ENCODE measurements at regions not wholly inside any gene's neighbourhood (a gene's known extent, or its start where the extent isn't known, plus 50 kb on each side); places are given as distances from the start of the nearest gene placed in this dataset.

DNA sequence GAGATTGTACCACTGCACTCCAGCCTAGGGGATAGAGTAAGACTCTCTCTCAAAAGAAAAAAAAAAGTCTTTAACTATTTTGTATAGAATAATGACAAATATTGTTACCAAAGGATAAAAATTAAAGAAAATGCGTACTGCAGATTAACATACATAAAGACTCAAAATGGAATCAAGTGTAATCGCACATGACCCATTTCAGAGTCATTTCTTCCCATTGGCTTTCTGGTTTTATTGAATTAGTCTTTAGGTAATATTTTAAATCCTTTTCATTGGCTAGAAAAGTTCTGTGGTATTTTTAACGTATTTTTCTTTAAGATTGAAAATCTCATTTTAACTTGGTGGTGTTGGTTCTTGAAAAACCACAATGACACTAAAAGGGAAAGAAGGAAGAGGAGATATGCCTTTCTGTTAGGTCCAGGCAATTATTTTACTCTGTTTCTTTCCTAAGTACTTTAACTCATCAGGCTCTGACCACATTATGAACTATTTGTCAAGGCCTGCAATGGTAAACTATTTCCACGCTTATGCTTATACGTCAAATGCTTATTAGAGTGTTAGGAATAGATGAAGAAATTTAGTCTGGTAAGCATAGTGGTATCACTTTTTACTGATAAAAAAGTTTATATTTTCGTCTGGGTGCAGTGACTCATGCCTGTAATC lies 52.3 kb downstream of the PLEKHG1 start:
- DNase-seq (ENCODE audit: low read depth): no peak

DNA sequence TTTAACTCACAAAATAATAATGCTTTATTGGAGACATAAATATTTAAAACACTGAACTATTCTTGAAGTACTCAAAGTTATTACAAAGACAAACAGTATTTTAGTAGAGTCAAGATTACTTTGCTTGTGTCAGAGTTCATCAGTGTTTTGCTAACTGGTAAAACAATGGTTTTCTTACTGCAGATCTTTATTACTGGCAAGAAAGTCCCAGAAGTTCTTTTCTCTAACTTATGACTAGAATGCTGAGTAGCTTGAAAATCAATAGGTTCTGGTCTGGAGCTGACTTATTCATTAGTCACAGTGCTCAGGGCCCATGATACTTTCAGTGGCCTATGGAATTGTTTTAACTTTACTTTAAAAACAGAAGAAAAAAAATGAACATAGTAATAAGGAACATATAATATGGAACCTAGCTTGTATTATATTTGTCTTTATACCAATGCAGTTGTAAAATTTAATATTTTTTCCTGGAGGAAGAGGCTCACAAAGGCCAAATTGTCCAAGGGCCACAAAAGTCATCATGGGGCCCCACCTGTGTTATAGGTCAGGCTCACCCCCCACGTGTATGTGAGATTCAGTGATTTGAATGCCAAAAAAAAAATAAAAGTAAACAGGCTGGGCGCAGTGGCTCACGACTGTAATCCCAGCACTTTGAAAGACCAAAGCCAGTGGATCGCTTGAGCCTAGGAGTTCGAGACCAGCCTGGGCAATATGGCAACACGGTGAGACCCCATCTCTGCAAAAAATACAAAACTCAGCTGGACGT lies 53.3 kb downstream of the PLEKHG1 start:
- DNase-seq (ENCODE audit: low read depth): no peak

GRCh38 chr6:150654608-150655007 lies 54.9 kb downstream of the PLEKHG1 start:
- DNase-seq (ENCODE audit: low read depth): no peak

DNA sequence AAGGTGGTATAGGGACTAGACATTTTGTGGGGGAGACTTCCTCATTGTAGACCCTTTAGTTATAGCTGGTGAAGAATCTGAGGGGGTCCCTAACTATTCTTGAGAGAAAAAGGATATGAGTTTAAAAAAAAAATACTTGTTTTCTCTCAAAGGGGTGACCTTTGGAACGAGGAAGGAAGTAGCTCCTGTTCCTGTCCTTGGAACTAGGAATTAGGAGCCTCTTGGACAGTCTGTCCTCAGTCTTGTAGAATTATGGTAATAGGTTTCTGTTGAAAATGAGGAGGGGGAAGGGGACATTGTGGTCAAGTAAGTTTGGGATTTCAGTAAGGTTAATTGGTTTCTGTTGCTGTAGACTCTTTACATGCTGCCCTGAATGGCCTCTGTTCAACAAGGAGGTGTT lies 56.5 kb downstream of the PLEKHG1 start:
- no peak for DNase-seq (ENCODE audit: low read depth)

- DNase-seq (ENCODE audit: low read depth): no peak
Measured at GRCh38 chr6:150658421-150658820, 58.7 kb downstream of the PLEKHG1 start.

GRCh38 chr6:150659046-150659763 lies 59.5 kb downstream of the PLEKHG1 start:
- no peak for DNase-seq (ENCODE audit: low read depth)

GRCh38 chr6:150661216-150662007 lies 61.7 kb downstream of the PLEKHG1 start:
- DNase-seq (ENCODE audit: low read depth): no peak

GRCh38 chr6:150662814-150663213 lies 63.1 kb downstream of the PLEKHG1 start:
- DNase-seq (ENCODE audit: low read depth): no peak

GRCh38 chr6:150664091-150664490 lies 64.4 kb downstream of the PLEKHG1 start:
- DNase-seq (ENCODE audit: low read depth): no peak

GRCh38 chr6:150666071-150666470 lies 66.4 kb downstream of the PLEKHG1 start:
- DNase-seq (ENCODE audit: low read depth): peak; percentile 78

DNA sequence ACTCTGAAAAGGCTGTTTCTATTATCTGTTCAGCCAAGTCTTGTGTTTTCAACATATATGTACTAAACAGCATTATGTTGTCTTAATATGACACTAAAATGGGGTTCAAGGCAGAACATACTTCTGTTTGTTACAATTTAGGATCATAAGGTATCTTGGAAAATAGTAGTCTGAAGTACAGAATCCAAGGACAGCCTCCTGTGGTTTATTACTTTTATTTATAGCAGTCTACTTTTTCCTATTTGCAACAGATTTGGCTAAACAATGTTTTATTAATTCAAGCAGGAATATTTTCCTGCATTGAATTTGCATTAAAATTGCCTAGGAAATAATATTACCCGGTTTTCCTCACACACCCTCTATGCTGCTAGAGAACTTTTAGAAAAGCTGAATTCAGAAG lies 67.7 kb downstream of the PLEKHG1 start:
- no peak for DNase-seq (ENCODE audit: low read depth)

- DNase-seq (ENCODE audit: low read depth): peak; percentile 78
Measured at GRCh38 chr6:150667977-150668716, 68.5 kb downstream of the PLEKHG1 start.

GRCh38 chr6:150668900-150669302 lies 69.2 kb downstream of the PLEKHG1 start:
- no peak for DNase-seq (ENCODE audit: low read depth)

DNA sequence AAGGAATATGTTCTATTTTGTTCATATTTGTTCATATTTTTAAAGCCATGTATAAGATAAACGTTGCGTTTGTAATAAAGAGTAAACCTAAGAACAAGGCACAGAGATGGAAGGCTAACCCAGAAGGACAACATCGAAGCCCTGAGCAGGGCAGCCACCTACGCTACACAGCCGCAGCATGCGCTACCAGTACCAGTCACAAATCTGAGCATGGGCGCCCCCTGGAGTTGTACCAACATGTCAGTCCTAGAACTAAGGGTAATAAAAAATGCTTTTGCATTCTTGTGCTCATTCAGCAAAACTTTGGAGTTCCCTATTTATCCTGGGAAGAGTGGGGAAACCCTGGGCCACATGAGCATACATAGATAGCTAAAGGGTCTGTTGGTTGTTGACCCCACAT lies 70.6 kb downstream of the PLEKHG1 start:
- no peak for DNase-seq (ENCODE audit: low read depth)

- DNase-seq (ENCODE audit: low read depth): no peak
Measured at GRCh38 chr6:150672800-150673199, 73.1 kb downstream of the PLEKHG1 start.

- no peak for DNase-seq (ENCODE audit: low read depth)
Measured at GRCh38 chr6:150673720-150674346, 74.1 kb downstream of the PLEKHG1 start.

DNA sequence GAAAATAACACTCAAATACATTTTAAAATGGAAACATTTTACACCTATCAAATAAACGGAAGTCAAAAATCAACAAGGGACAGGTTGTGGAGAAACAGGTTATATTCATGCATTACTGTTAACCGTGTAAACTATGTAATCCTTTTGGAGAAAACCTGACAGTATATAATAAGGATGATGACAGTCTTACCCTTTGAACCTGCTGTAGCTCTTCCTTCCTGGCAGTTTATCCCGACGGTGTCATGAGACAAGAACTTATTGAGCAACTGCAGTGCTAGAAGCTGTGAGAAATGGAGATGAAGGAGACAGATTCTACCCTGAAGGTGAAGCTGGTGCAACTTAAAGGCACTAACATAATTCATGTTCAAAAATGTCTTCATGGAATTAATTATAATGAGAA lies 76.7 kb downstream of the PLEKHG1 start:
- no peak for DNase-seq (ENCODE audit: low read depth)

GRCh38 chr6:150676772-150677171 lies 77.1 kb downstream of the PLEKHG1 start:
- no peak for DNase-seq (ENCODE audit: low read depth)

DNA sequence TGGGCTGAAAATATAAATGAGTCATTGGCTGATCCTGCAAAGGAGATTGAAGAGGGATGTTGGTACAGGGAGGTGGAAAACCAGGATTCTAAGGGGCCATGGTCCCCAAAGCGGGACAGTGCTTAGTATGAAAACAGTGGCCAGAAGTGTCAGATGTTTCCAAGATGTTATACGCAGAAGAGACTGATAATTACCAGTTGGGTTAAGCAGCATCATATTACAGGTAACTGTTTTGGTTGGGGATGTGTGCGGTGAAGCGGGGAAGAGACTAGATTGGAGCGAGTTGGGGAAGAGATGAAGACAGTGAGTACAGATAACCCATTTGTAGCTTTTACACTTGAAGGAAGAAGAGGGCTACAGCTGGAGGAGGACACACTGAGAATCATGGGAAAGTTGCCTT lies 80.8 kb downstream of the PLEKHG1 start:
- no peak for DNase-seq (ENCODE audit: low read depth)

DNA sequence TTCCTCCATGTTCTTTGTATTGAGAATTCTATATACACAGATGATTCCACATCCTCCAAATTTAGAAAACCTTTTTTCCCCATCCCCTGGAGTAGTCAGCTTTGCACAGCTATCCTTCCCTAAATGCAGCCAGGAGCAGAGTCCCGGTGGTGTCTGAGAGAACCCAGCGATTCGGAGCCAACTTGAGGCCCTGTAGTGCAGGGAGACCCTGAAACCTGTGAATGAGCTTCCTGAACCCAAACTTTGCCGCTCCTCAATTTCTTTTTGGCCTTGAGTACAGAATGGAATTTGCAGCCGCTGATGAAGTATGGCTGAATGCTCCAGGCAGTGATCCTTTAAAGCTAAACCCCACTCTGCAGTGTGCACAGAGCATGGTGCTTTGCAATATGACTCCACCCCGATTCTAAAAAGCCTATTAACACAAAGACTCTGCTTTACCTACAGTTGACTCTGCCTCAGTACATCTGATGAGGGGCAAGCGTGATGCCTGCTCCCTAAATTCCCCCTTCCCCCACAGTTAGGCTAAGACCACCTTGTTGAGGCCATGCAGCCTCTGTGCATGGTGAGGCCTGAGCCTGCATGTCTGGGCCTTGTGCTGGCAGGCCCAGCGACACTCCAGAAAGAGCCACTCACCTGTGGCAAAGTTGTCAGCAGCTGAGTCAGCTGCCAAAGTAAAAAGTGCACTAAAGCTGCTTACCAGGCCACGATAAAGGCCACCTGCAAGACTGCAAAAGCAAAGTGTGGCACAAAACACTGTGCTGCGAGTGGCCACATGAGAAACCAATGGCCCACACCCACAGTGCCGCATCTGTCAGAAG lies 82.1 kb downstream of the PLEKHG1 start:
- no peak for DNase-seq (ENCODE audit: low read depth)
